Renal cortex interstitium (tissue), 11 donors: ENCODE measurements at regions not wholly inside any gene's neighbourhood (a gene's known extent, or its start where the extent isn't known, plus 50 kb on each side); places are given as distances from the start of the nearest gene placed in this dataset.

Source experiments
- DNase-seq, 11 donors: peaks; one replicate each; pipeline ENCODE4 v3.0.0-alpha.2; 2013; ENCODE audit warnings: low read depth in 9 of 11, low spot score in 4 of 11; ENCODE audit errors: extremely low read depth in 1 of 11

GRCh38 chr5:20463206-20463605, 475.2 kb upstream of the CDH18 start:
- DNase-seq = no peak

GRCh38 chr5:20446121-20446520, 458.1 kb upstream of the CDH18 start:
- DNase-seq = no peak

GRCh38 chr5:20445326-20445860, 457.4 kb upstream of the CDH18 start:
- DNase-seq = no peak

- no peak for DNase-seq
These were observed 446.8 kb upstream of the CDH18 start for GRCh38 chr5:20434786-20435185.

- DNase-seq = no peak
These were observed 433.1 kb upstream of the CDH18 start for GRCh38 chr5:20420991-20421595.
